ENCODE measurements at regions not wholly inside any gene's neighbourhood (a gene's known extent, or its start where the extent isn't known, plus 50 kb on each side); places are given as distances from the start of the nearest gene placed in this dataset.

DNA sequence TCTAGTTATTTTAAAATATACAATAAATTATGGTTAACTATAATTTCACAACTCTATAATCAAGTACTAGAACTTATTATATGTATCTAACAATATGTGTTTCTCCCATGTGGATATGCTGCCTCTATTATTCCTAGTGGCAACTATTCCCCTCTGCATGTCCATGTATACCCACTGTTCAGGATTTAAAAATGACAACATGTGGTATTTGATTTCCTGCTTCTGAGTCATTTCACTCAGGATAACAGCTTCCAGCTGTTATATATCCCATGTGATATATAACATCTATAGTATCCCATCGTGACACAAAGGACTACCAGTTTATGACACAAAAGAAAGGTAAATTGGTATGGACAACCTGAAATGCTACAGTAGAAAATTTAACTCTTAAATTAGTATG lies 167.4 kb upstream of the TACR3 start:
- H3K4me3 ChIP-seq (replicated peaks in 1 of 2; ENCODE audit: low read depth in 2 of 2, low read length in 2 of 2): no peak overlapping the region
- DNase-seq (ENCODE audit: low read depth in 2 of 2): no peak
- no peak for TF ChIP-seq CTCF (IDR thresholded peaks at IDR 0.05; ENCODE audit: low read depth, low read length)

GRCh38 chr4:103885152-103885551 lies 165.4 kb upstream of the TACR3 start:
- DNase-seq (ENCODE audit: low read depth in 2 of 2): no peak
- no peak for TF ChIP-seq CTCF (IDR thresholded peaks at IDR 0.05; ENCODE audit: low read depth, low read length)
- no peak overlapping the region for H3K4me3 ChIP-seq (replicated peaks in 1 of 2; ENCODE audit: low read depth in 2 of 2, low read length in 2 of 2)

DNA sequence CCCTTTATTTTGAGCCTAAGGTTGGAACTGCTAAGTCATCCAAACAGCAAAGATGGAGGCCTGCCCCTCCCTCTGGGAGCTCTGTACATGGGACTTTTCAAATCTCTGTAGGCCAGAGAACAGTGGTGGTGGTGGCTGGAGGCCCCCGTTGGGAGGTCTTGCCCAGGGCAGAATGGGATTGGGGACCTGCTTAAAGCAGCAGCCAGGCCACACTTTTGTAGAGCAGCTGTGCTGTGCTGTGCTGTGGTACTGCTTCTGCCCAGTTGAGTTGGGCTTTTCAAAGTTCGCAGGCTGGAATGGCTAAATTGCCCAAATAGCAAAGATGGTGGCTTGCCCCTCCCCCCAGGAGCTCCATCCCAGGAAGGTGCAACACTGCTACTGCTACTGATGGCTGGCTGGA lies 147.5 kb upstream of the TACR3 start:
- no peak for TF ChIP-seq CTCF (IDR thresholded peaks at IDR 0.05; ENCODE audit: low read depth, low read length)
- DNase-seq (ENCODE audit: low read depth in 2 of 2): no peak
- no peak overlapping the region for H3K4me3 ChIP-seq (replicated peaks in 1 of 2; ENCODE audit: low read depth in 2 of 2, low read length in 2 of 2)

- H3K4me3 ChIP-seq (replicated peaks in 1 of 2; ENCODE audit: low read depth in 2 of 2, low read length in 2 of 2): no peak overlapping the region
- TF ChIP-seq CTCF (IDR thresholded peaks at IDR 0.05; ENCODE audit: low read depth, low read length): no peak
- DNase-seq (ENCODE audit: low read depth in 2 of 2): no peak
Measured at GRCh38 chr4:103853627-103854026, 133.8 kb upstream of the TACR3 start.

- no peak for DNase-seq (ENCODE audit: low read depth in 2 of 2)
- TF ChIP-seq CTCF (IDR thresholded peaks at IDR 0.05; ENCODE audit: low read depth, low read length): no peak
- no peak overlapping the region for H3K4me3 ChIP-seq (replicated peaks in 1 of 2; ENCODE audit: low read depth in 2 of 2, low read length in 2 of 2)
Measured at GRCh38 chr4:103853146-103853545, 133.4 kb upstream of the TACR3 start.

- DNase-seq (ENCODE audit: low read depth in 2 of 2): no peak
- no peak overlapping the region for H3K4me3 ChIP-seq (replicated peaks in 1 of 2; ENCODE audit: low read depth in 2 of 2, low read length in 2 of 2)
- no peak for TF ChIP-seq CTCF (IDR thresholded peaks at IDR 0.05; ENCODE audit: low read depth, low read length)
Measured at GRCh38 chr4:103845075-103845474, 125.3 kb upstream of the TACR3 start.

- no peak for DNase-seq (ENCODE audit: low read depth in 2 of 2)
- no peak for TF ChIP-seq CTCF (IDR thresholded peaks at IDR 0.05; ENCODE audit: low read depth, low read length)
- no peak overlapping the region for H3K4me3 ChIP-seq (replicated peaks in 1 of 2; ENCODE audit: low read depth in 2 of 2, low read length in 2 of 2)
Measured at GRCh38 chr4:103842637-103843239, 123.0 kb upstream of the TACR3 start.

All from cardiac fibroblast (primary cell).